GM18517 (cell line): ENCODE measurements at regions not wholly inside any gene's neighbourhood (a gene's known extent, or its start where the extent isn't known, plus 50 kb on each side); places are given as distances from the start of the nearest gene placed in this dataset.
"Not testable (repeated sequence)": the region's sequence is repeated elsewhere in the genome, so short reads cannot be mapped to it uniquely, and the experiment has no call there.

Experiments
- ATAC-seq: cut with Tn5 transposase; IDR thresholded peaks from one replicate; pipeline ENCODE4 v1.9.1; 2021; ENCODE audit warnings: mild to moderate bottlenecking, moderate library complexity; ENCODE audit not compliant: unreplicated experiment

- no peak for ATAC-seq
Observed at GRCh38 chr2:47728551-47728950, 54.4 kb upstream of the MSH6 start.

GRCh38 chr2:47727956-47728355, 55.0 kb upstream of the MSH6 start:
- no peak for ATAC-seq

GRCh38 chr2:47726978-47727377, 56.0 kb upstream of the MSH6 start:
- not testable (repeated sequence) for ATAC-seq

- no peak for ATAC-seq
Observed at GRCh38 chr2:47725808-47726207, 57.1 kb upstream of the MSH6 start.

- ATAC-seq: peak; percentile 92
Observed at GRCh38 chr2:47724221-47724981, 58.5 kb upstream of the MSH6 start.

GRCh38 chr2:47721296-47721695, 61.6 kb upstream of the MSH6 start:
- ATAC-seq: no peak

GRCh38 chr2:47720559-47720958, 62.4 kb upstream of the MSH6 start:
- no peak for ATAC-seq

- no peak for ATAC-seq
Observed at GRCh38 chr2:47720036-47720435, 62.9 kb upstream of the MSH6 start.

GRCh38 chr2:47719099-47719498, 63.8 kb upstream of the MSH6 start:
- peak; percentile 86 for ATAC-seq

- ATAC-seq: not testable (repeated sequence)
Observed at GRCh38 chr2:47716307-47716706, 66.6 kb upstream of the MSH6 start.

GRCh38 chr2:47715552-47715951, 67.4 kb upstream of the MSH6 start:
- no peak for ATAC-seq

- ATAC-seq: peak; percentile 90
Observed at GRCh38 chr2:47708801-47709499, 74.0 kb upstream of the MSH6 start.

- ATAC-seq: no peak
Observed at GRCh38 chr2:47704287-47704686, 78.7 kb upstream of the MSH6 start.

- no peak for ATAC-seq
Observed at GRCh38 chr2:47699533-47700215, 83.3 kb upstream of the MSH6 start.

- ATAC-seq: not testable (repeated sequence)
Observed at GRCh38 chr2:47698436-47698972, 84.4 kb upstream of the MSH6 start.

- not testable (repeated sequence) for ATAC-seq
Observed at GRCh38 chr2:47697681-47698435, 85.1 kb upstream of the MSH6 start.

- ATAC-seq: peak; percentile 74
Observed at GRCh38 chr2:47697000-47697601, 85.8 kb upstream of the MSH6 start.

GRCh38 chr2:47696478-47696831, 86.5 kb upstream of the MSH6 start:
- ATAC-seq: no peak

- ATAC-seq: no peak
Observed at GRCh38 chr2:47695800-47696477, 87.0 kb upstream of the MSH6 start.

- ATAC-seq: not testable (repeated sequence)
Observed at GRCh38 chr2:47694451-47694850, 88.5 kb upstream of the MSH6 start.
